Activated gamma-delta T cell treated with anti-CD3 and anti-CD28 coated beads, Interleukin-2, amount 50 U/mL, for 16 hours (primary cell): ENCODE measurements at regions not wholly inside any gene's neighbourhood (a gene's known extent, or its start where the extent isn't known, plus 50 kb on each side); places are given as distances from the start of the nearest gene placed in this dataset.

ENCODE experiments used
- DNase-seq: peaks from one replicate; pipeline ENCODE4 v3.0.0-alpha.2; 2020; ENCODE audit warnings: low read depth

- no peak for DNase-seq
Observed at GRCh38 chr4:58205446-58206235, 1095.5 kb upstream of the IGFBP7 start.

- DNase-seq: no peak
Observed at GRCh38 chr4:58192217-58192616, 1082.0 kb upstream of the IGFBP7 start.

GRCh38 chr4:58191109-58191508, 1080.9 kb upstream of the IGFBP7 start:
- DNase-seq: no peak

GRCh38 chr4:58188316-58188715, 1078.1 kb upstream of the IGFBP7 start:
- DNase-seq: no peak

GRCh38 chr4:58175024-58175423, 1064.8 kb upstream of the IGFBP7 start:
- no peak for DNase-seq

- DNase-seq: no peak
Observed at GRCh38 chr4:58166490-58166889, 1056.3 kb upstream of the IGFBP7 start.

GRCh38 chr4:58163156-58163555, 1053.0 kb upstream of the IGFBP7 start:
- DNase-seq: no peak

- DNase-seq: no peak
Observed at GRCh38 chr4:58149404-58150085, 1039.4 kb upstream of the IGFBP7 start.

GRCh38 chr4:58144721-58145120, 1034.5 kb upstream of the IGFBP7 start:
- no peak for DNase-seq

GRCh38 chr4:58138786-58139668, 1028.8 kb upstream of the IGFBP7 start:
- no peak for DNase-seq

GRCh38 chr4:58136604-58137003, 1026.4 kb upstream of the IGFBP7 start:
- no peak for DNase-seq

- no peak for DNase-seq
Observed at GRCh38 chr4:58127680-58128079, 1017.5 kb upstream of the IGFBP7 start.

- DNase-seq: no peak
Observed at GRCh38 chr4:58119298-58119697, 1009.1 kb upstream of the IGFBP7 start.

GRCh38 chr4:58113126-58113525, 1002.9 kb upstream of the IGFBP7 start:
- DNase-seq: no peak

- DNase-seq: no peak
Observed at GRCh38 chr4:58111818-58112217, 1001.6 kb upstream of the IGFBP7 start.

- DNase-seq: no peak
Observed at GRCh38 chr4:58093352-58093751, 983.2 kb upstream of the IGFBP7 start.

- no peak for DNase-seq
Observed at GRCh38 chr4:58090539-58090938, 980.4 kb upstream of the IGFBP7 start.

GRCh38 chr4:58081356-58081755, 971.2 kb upstream of the IGFBP7 start:
- DNase-seq: no peak

GRCh38 chr4:58075724-58076123, 965.5 kb upstream of the IGFBP7 start:
- DNase-seq: no peak

- DNase-seq: no peak
Observed at GRCh38 chr4:58074382-58074781, 964.2 kb upstream of the IGFBP7 start.

GRCh38 chr4:58070726-58071125, 960.5 kb upstream of the IGFBP7 start:
- no peak for DNase-seq

- no peak for DNase-seq
Observed at GRCh38 chr4:58064653-58065052, 954.5 kb upstream of the IGFBP7 start.
